Middle frontal gyrus (tissue), 1 donor: ENCODE measurements at regions not wholly inside any gene's neighbourhood (a gene's known extent, or its start where the extent isn't known, plus 50 kb on each side); places are given as distances from the start of the nearest gene placed in this dataset.

Source experiments
- DNase-seq: peaks from one replicate; pipeline ENCODE4 v3.0.0-alpha.2; 2015; ENCODE audit warnings: low spot score; ENCODE audit errors: extremely low spot score

GRCh38 chr3:127377801-127378655, 90.2 kb upstream of the PRR20G start:
- no peak for DNase-seq

GRCh38 chr3:127375151-127375930, 87.5 kb upstream of the PRR20G start:
- DNase-seq: no peak

GRCh38 chr3:127374086-127375010, 86.5 kb upstream of the PRR20G start:
- no peak for DNase-seq

DNA sequence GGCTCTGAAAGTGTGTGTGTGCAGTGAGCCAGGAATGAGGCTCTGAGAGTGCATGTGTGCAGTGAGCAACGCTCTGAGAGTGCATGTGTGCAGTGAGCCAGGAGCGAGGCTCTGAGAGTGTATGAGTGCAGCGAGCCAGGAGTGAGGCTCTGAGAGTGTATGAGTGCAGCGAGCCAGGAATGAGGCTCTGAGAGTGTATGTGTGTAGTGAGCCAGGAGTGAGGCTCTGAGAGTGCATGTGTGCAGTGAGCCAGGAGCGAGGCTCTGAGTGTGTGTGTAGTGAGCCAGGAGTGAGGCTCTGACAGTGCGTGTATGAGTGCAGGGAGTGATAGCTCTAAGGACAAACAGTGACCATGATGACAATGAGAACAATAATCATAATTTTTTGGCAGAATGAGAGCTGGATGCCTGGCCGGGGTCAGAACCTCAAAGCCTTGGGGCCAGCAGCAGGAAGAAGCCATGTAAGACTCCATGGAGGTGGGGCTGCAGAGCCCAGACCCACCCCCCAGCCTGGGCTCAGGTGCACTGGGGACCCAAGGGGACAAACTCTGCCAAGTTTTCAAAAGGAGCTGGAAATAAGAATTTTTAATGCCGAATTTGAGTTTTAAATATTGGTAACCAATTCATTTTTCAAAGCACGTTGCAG, 85.7 kb upstream of the PRR20G start:
- DNase-seq: no peak

GRCh38 chr3:127371846-127372245, 84.0 kb upstream of the PRR20G start:
- DNase-seq: no peak

DNA sequence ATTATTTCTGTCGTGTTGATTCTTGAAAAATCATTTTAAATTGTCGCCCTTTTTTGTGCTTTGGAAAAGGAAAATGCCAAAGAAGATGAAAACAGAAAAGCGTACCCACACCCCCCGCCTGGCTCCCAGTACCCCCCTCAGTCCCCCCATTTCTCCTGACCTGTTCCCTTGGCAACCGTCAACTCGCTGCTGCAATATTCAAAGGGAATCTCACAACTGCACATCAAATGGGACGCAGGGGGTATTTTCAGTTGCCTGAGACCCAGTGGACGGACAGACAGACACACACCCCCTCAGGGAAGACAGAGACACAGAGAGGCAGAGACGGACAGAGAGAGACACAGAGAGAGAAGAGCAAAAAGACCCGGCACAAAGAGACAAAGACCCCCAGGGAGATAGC, 83.5 kb upstream of the PRR20G start:
- no peak for DNase-seq

DNA sequence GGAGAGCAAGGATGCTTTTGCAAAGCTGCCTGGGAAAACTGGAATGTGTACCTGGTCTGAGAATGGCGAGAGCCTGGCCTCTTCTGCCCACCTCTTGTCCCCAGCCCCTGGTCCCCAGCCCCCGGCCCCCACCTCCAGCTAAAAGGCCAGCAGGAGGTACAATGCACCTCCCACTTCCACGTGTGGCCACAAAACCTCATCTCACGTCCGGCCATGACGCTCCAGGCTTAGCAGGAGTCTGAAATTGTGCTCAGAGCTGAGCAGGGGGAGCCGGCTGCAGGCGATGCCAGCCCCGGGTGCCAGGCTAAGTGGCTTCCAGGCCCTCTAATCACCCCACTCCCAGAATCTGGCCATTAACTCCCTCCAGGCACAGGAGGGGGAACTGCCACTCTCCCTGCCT, 83.1 kb upstream of the PRR20G start:
- no peak for DNase-seq

- DNase-seq: no peak
These were observed 81.6 kb upstream of the PRR20G start for GRCh38 chr3:127369356-127369935.

GRCh38 chr3:127368186-127369032, 80.6 kb upstream of the PRR20G start:
- no peak for DNase-seq

DNA sequence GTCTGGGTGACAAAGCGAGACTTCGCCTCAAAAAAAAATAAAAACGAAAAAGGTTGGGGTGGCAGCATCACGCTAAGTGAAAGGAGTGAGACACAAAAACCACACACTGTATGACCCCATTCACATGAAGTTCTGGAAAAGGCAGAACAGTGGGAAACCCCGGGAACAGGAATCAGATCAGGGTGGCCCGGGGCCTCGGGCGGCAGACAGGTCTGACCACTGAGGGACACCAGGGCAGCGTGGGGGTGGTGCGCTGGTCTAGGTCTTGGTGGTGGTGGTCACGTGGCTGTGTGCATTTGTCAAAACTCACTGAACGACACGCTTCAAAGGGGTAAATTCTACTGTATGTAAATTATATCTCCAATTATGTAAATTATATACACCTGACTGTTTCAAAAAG, 79.7 kb upstream of the PRR20G start:
- no peak for DNase-seq

- DNase-seq: no peak
These were observed 78.5 kb upstream of the PRR20G start for GRCh38 chr3:127366383-127366782.

DNA sequence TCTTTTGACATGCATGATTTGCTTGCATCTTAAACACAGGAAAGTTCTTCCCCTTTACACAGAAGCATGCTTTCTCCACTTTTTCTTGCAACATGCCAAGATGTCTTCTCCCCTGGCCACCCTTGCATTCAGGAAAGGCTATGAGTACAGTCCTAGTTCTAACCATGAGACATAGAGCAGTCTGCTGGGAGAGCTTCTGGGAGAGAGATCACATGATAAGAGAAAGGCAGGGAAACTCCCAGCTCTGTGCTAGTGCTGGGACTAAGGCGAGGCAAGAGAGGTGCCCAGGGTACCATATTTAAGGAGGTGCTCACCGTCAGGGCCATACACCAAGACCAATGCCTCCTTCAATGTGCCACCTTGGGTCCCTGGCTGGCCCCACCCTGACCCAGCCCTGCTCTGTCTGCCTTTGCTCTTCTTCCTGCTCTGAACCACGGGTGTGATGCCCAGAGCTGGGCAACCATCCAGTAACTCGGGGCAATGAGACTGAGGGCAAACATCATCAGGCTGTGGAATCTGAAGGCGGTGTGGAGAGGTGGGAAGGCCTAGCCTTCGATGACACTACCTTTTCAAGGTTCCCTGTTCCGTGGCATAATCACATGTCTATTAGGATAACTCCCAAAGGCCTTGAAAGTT, 77.4 kb upstream of the PRR20G start:
- no peak for DNase-seq

GRCh38 chr3:127363891-127364290, 76.0 kb upstream of the PRR20G start:
- no peak for DNase-seq

- DNase-seq: no peak
These were observed 75.3 kb upstream of the PRR20G start for GRCh38 chr3:127363171-127363570.

- no peak for DNase-seq
These were observed 72.8 kb upstream of the PRR20G start for GRCh38 chr3:127360647-127361046.

- no peak for DNase-seq
These were observed 70.8 kb upstream of the PRR20G start for GRCh38 chr3:127358641-127359040.

DNA sequence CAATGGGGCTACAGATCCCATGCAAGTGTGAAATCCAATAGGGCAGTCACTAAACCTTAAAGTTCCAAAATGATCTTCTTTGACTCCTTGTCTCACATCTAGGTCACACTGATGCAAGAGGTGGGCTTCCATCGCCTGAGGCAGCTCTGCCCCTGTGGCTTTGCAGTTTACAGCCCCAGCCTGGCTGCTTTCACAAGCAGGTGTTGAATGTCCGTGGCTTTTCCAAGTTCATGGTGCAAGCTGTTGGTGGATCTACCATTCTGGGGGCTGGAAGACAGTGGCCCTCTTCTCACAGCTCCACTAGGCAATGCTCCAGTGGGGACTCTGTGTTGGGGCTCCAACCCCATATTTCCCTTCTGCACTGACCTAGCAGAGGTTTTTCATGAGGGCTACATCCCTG, 68.5 kb upstream of the PRR20G start:
- DNase-seq: no peak

DNA sequence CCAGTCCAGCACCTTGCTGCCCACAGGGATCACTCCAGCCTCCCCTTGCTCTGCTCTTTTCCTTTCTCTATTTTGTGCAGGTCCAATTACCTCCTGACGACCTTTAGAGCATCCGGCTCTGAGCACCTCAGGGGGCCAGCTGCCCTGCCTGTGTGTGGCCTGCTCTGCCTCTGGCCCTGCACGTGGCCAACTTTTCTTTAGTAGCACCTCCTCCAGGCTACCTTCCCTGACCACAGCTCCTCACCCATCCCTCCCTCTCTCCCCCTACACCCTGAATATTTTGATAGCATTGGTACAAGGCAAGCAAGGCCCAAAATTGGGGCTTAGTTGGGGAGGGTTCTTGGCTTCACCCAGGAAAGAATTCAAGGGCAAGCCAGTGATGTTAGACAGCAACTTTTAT, 66.9 kb upstream of the PRR20G start:
- DNase-seq: no peak

DNA sequence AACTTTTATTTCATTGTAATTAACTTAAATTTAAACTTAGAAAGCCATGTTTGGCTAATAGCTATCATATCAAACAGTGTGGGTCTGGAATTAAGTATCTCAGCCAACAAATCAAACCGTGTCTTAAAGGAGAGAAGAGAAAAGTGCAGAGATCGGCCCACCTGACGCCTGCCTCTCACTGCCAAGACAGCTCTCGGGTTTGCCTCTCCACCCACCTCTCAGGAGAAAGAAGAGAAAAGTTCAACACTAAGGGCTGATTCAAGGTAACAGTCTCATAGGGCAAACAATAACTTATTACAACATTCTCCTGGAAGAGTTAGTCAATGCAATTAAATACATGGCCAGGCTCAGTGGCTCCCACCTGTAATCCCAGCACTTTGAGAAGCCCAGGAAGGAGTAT, 64.8 kb upstream of the PRR20G start:
- no peak for DNase-seq
